GM19328 (cell line): ENCODE measurements at regions not wholly inside any gene's neighbourhood (a gene's known extent, or its start where the extent isn't known, plus 50 kb on each side); places are given as distances from the start of the nearest gene placed in this dataset.

Experiments used
- ATAC-seq: cut with Tn5 transposase; IDR thresholded peaks from one replicate; pipeline ENCODE4 v1.9.1; 2021; ENCODE audit warnings: mild to moderate bottlenecking, moderate library complexity; ENCODE audit not compliant: unreplicated experiment

DNA sequence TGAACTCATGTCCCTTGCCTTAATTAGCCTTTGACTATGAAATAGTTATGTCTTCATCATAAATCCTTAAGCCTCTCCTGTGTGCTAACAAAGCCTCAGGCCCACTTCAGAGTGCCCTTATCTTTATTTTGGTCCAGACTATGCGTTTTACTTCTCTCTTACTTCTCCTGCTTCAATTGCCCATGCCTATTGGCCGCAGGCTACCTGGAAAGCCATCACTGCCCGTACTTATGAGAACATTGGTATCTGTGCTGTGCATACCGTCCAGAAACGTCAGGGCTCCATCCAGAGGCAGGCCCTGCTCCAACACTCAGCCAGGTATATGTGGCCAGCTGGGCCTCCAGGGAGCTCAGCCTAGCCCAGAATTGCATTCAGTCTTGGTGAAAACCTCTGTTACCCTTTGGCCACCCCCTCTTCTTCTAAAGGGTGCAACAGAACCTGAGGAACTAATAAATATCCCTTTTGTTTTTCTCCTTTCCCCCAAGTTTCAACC is 212.4 kb upstream of the MTPN start:
- ATAC-seq, result no peak

DNA sequence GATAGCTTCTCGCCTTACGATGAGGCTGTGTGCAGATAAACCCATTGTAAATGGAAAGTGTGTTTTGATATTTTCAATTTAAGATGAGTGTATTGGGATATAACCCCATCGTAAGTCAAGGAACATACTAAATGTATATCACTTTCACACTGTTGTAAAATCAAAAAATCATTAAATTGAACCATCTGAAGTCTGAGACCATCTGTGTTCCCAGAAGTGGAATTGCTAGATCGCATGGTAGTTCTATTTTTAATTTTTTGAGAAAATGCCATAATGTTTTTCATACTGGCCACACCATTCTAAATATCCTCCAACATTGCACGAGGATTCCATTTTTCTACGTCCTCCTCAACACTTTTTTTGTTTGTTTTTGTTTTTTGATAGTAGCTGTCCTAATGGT is 209.1 kb upstream of the MTPN start:
- no peak for ATAC-seq

DNA sequence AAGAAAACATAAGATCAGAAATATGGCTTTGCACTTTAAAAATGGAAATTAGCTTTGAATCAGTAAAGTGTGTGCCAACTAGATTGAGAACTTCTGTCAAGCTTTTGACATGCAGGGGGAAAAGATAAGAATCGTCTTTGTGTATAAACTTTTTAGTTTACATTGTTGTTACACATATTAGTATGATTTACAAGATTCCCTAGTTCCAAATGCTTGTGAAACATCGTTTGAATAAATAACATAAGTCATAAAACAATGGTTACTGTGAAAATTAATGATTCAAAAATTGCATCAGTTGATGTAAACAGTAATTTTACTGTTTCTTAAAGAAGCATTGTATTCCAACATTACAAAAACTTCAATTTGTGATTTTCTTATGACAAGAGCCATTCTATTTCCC is 207.6 kb upstream of the MTPN start:
- ATAC-seq, result no peak

DNA sequence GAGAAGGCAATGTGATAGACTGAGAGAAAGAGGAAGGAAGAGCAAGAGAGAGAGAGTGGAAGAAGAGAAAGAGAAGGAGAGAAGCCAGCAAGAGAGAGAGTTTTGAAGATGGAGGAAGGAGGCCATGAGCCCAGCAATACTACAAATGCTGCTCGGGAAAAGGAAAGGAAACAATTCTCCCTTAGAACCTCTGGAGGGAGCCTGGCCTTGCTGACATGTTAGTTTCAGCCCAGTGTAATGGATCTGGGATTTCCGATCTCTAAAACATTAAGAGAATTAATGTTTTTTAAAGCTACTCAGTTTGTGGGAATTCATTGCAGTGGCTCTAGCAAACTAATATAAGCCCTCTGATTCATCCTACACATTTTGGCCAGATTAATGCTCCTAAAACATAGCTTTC is 206.8 kb upstream of the MTPN start:
- ATAC-seq, result no peak

DNA sequence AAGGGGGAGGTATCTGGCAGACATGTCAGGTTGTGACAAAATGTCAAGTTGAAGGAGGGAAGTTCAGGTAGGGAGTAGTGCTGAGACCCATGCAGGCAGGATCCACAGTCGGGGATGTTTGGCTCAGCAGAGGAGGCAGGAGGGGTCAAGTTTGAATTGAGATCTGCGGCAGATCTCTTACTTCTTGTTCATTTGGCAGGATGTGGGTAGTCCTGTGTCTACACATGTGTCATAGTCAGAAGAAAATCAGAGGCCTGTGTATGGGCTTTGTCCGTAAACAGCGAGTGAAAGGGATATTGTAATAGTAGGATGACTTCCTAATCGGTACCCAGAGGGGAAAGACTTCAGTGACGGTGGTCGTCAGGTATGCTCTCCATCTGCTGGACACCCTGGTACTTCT is 203.8 kb upstream of the MTPN start:
- no peak for ATAC-seq

DNA sequence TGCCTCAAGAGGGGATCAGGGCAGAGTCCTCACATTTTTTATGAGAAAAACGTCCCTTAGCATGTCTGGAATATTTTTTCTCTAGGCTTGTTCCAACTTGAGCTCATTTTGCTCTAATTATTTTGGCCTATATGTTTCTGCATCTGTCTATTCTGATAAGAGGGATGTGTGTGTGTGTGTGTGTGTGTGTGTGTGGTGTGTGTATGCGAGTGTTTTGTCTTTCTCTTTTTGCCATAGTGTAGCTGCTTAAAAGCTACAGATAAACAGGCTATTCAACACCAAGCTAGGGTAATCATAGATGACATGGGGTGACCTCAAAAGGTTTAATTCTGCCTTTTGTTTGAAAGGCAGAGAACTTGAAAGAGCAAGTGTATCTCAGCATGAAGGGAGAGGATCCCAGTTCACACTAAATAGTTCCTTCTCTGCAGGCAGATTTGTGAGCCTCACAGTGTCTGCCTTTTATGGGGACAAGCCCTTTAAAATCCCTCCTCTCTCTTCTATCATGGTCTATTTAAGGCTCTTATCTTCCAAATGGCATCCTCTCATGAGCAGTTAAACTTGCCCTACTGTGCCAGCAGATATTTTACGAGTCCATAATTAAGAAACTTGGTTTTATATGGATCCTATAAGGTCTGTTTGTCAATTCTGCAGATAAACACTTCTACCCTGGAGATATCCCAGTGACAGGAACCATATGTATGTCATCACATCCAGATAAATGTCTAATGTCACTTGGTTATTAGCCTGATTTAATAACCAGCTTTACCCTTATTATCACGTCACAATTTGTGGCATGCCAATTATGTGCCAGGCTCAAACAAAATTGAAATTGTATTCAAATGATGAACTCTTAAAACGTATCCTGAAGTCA is 202.9 kb upstream of the MTPN start:
- ATAC-seq, result no peak

DNA sequence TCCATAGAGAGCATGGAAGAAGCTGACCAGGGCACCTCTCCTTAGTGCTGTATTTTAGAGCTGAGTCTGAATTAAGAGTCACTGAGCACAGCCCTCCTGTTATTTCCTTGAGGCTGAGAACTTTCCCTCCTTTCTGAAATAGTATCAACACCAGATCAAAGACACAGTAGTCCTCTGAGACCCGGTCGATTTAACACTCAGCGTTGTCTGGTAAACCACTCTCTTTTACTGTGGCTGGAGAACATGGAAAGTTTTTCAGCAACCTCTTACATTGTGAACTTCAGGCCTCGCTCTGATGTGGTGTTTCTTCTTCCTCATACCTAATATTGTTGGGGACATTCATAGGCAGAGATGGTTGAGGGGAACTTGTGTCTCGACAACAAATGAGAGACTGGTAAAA is 202.0 kb upstream of the MTPN start:
- no peak for ATAC-seq

DNA sequence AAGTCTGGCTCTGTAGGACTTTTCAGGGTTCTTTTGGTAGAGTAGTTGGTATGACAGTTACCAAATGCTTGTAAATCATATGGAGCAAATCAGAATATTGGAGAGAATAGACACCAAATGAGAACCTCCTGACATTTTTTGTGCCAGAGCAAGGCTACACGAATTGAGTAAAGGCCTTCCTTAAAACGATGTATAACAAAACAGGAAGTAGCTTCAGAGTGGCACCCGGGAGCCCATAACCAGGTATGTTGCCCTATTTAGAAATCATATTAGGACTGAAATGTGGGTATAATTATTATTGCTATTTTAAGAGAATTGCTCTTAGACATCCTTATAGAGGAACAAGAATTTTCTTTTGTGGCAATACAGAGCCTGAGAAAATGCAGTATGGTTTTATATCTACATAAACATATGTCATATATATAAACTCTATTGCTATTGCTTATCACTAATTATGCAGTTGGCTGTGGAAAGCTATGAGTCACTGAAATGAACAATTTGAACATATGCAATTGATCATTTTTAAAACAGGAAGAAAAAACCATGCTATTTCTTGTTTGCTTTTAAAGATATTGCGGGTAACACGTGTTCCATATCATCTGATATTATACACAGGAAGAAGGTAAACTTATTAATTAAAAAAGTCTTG is 197.4 kb upstream of the MTPN start:
- no peak for ATAC-seq

DNA sequence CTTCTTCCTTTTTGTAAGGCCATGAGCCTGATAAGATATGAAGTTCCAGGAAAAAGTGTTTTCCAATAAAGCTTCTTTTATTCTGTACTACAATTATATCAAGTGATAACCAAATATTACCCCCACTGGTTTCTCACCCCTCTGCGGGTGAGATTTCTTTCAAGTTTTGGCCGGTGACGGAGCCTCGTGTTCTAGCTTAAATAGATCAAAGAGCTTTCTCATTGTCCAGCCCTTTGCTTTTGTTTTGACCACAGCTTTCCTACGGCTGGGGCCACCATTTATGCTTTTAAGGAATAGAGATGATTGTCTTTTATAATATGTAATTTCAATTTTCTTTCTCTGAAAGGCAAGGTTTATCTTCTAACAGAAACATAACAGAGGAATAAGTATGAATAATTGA is 196.7 kb upstream of the MTPN start:
- no peak for ATAC-seq

DNA sequence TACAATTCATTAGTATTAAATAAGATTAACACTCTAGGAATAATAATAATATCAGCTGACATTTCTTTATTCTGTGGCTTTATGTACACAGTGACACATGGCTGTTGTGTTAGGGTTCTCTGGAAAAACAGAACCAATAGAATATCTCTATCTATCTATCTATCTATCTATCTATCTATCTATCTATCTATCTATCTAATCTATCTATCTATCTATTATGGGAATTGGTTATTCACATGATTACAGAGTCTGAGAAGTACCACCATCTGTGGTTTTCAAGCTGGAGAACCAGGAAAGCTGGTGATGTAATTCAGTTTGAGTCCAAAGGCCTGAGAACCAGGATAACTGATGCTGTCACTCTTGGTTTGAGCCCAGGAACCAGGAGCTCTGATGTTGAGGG is 194.1 kb upstream of the MTPN start:
- ATAC-seq, result no peak

DNA sequence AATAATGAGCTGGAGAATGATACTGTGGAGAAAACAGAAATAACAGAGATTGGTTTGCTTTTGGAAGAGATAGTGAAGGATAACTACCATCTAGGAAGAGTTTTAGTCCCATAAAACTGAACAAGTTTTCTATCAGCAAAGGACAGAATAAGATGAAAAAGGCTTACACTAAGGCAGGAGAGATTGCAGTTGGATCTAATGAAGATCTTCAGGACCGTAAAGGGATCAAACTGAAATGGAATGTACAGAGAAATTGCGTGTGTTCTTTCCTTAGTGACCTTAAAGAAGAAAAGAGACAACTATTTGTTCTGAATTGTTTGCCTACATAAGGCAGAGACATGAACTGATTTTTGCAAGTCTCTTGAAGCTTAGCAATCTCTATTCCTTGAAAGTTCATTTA is 191.7 kb upstream of the MTPN start:
- no peak for ATAC-seq

DNA sequence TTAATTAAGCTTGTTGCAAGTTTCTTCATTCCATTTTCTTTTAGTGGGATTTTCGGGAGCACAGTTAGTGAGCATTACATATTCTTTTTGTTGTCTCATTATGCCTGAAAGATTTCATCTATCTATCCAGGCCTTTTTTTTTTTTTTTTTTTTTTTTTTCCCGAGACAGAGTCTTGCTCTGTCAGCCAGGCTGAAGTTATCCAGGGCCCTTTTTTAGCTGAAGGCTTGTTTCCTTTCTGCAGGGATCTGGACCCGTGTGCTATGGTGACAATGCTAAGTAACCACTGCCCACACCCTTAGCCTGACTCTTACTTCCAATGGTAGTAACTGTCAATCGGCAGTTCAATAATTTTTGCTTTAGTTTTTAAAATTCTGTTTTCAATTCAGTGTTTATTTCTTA is 190.8 kb upstream of the MTPN start:
- ATAC-seq, result no peak

DNA sequence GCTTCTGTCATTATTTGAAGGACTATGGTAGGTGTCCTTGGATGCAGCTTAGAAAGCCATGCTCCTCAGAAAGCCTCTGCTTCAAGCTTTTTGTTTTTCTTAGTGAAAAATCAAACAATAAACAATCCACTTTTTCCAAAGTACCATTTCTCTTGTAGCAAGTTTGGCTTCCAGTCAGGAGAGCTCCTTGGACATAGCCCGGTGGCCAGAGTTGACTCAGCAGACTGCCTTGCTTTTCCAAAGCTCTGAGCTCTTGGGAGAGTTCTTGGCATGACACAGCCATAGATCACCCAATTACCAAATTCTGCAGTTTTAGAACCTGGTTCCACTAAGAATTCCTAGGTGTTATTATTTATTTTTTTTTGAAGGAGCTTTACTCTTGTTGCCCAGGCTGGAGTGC is 189.4 kb upstream of the MTPN start:
- no peak for ATAC-seq

DNA sequence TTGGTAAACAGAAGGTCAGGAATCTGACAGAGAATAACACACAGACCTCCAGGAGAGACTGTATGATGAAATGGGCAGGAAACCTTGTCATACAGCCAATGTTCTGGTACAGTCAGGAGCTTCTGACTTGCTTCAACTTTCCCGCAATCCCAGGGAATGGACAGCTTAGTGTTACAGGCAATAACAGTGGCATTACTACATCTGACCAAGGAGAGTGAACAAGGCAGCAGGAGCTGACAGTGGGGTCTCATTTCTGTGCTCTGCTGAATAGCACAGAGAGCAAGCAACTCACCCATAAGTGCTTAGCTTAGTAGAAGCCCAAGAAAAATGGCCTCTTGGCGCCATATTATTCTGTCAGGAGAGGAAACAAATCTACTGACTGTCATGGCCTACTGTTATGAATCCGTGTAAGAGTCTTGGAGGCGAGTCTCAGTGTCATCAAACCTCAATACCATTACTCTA is 186.2 kb upstream of the MTPN start:
- no peak for ATAC-seq

DNA sequence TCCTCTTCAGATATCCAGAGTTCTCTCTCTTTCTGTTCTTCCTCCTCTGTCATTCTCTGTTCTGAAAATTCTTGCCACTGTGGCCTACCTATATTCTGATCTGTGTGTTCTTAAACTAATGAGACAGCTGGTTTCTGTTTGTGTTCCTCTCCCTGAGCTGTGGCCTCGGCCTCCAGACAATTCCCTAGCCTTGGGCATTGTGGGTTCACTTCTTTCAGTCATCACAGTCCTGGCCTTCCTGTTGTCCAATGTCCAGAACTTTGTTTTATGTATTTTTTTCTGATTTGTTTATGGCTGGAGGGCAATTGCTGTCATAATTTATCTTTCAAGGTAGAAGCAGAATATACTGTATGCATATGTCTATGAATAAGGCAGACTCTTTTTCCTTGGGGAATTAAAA is 173.2 kb upstream of the MTPN start:
- no peak for ATAC-seq

DNA sequence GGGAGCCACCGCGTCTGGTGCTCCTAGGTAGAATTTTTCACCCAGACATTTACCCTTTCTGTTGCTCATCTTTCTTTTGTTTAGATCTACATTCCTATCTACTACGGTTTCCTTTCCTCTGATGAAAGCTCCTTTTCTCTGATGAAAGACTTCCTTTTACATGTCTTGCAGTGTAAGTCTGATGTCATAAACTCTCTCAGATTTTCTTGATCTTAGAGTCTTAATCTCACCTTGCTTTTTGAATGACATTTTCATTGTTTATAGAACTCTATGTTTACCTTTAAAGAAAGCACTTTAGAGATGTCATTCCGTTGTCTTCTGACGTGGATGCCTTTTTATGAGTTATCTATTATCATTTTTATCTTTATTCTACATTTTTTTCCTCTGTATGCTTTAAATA is 171.8 kb upstream of the MTPN start:
- no peak for ATAC-seq

DNA sequence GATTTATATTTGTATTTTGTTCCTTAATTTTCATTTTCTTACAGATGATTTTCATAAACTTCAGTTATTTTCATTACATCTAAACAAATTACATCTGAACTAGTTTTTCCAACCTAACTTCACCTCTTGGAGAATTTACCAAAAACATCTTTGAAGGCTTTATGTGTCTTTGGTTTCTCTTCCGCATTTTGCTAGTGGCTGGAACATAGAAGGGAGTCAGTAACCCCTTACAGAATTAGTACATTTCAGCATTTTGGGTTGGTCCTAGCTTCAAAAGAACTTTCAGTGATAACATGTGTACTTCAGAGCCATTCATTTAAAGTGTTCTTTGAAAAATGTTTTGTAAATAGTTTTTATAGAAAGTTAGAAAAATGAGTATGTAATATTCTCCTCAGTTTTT is 169.8 kb upstream of the MTPN start:
- no peak for ATAC-seq

DNA sequence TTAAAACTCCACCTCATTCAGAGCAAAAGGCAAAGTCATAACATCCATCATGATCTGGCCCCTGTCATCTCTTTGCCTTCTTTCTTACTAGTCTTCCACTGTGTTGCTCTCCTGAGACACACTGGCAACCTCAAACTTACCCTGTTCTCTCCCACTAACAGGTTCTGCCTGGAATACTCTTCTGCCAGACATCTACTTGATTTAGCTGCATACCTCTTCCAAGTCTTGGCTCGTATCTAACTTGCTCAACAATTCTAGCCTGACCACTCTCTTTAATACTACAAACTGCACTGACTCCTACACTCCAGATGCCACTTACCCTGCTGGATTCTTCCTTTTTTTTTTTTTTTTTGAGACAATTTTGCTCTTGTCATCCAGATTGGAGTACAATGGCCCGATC is 167.0 kb upstream of the MTPN start:
- ATAC-seq, result no peak

DNA sequence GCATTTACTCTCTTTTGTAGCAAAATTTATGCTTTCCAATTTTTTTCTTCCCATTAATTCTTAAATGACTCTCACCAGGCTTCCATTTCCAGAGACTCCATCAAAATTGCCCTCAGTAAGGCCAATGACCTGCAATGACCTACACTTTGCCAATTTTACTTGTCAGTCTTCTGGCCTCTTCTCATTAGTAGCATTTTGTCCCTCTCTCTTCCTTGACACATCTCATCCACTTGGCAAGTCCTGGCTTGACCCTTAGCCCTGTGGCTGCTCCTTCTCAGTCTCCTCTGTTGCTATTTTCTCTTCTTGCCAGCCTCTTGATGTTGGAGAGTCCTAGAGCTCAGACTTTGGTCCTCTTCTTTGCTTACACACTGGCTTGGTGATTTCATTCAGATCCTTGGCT is 166.1 kb upstream of the MTPN start:
- ATAC-seq, result no peak

DNA sequence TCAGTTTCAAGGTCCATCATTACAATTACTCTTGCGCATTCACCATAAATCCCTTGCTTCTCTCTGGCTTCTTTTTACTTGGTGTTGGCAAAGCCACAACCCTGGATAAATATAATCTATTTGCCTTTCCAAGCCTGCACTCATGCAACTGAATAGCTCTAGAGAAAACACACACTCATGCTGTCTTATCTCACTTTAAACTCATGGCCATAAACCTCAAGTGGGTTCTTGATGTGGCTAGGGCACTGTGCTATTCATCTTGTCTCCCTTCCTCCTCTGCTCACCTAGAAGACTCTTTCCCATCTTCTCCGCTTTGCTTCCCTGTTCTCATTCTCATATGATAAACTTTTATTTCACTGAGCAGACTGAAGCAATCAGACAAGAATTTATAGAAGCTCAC is 165.4 kb upstream of the MTPN start:
- no peak for ATAC-seq

DNA sequence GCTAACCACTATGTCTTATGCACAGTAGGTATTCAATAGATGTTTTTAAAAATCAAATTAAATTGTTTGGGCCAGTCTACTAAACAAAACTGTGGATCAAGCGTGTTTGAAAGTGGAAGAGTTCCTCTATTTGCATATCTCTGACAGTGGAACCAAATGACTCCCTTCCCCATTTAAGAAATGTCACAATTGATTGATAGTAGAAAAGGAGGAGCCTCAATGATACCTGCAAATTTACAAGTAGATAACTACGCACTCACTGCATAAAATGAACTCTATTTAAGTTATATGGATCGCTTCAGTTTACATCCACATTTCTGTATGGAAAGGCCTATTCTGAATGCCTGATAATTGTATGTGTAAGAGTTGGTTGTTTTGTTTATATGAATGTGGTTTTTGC is 163.3 kb upstream of the MTPN start:
- ATAC-seq, result no peak

DNA sequence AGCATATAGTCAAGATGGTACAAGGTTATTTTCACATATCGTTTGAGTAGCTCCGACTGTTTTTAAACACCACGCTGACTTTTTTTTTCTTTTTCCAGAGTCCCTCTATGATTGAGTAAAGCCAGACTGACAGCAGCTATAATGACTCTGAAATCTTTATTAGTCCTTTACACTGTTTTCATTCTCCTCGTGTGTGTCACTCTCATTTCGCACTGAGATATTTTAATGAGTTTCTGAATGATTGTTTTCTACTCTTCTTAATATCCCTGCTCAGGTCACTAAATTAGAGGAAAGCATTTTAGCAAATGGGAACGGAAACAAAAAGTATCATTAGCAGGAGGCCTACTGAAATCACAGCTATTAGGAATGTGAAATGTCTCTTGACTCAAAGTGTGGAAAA is 162.3 kb upstream of the MTPN start:
- no peak for ATAC-seq
